ENCODE measurements at regions not wholly inside any gene's neighbourhood (a gene's known extent, or its start where the extent isn't known, plus 50 kb on each side); places are given as distances from the start of the nearest gene placed in this dataset.
A peak's percentile ranks its signal among the peaks of the same experiment; 100 is the strongest.

DNA sequence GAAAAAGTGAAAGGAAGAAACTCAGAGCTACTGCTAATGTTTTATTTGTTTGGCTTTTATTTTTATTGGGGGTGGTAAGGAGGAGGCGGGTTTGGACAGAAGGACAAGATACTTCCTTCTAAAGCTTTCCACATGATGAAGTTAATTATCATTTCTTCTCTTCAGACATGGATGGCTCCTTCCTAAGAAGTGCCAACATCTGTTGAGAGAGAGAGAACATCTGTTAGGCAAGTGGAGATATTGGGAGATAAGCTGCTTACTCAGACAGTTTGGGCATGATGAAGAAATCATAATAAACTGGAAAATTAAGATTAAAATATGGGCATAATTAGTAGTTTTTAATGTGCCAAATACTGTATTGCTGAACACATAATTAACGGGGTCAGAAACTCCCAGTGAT lies 535.7 kb upstream of the INTU start:
- Histone ChIP-seq H3K27me3 (ENCODE audit: low read depth) (no peaks in the 10 kb centered on the region), H3K9me3 (no peaks in the 10 kb centered on the region), H3K4me1 (no peaks in the 10 kb centered on the region), H3K4me3 (no peak overlapping the region), H3K36me3 (replicated peaks) (no peaks in the 10 kb centered on the region)
- no peak for DNase-seq (ENCODE audit: low spot score in 2 of 2)
- in situ Hi-C loops (cut with MboI; ENCODE audit: low sequenced_read_pairs) = no loop called here

DNA sequence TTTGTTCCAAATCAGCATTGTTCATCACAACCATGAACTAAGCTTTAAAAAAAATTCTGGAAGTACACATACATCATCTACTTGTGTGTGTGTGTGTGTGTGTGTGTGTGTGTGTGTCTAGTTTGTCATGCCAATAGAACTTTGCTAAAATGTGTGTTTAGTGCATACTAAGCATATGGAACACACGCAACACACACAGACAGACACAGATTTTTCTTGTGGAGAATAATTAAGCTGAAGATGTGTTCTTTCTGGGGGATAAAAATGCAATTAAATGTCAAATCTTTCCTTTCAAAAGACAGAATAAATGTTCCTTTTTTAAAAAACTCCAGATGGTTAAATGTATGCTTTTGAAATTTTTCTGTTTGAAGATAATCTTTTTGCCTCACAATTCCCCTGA lies 530.4 kb upstream of the INTU start:
- H3K27me3 ChIP-seq (ENCODE audit: low read depth) = no peaks in the 10 kb centered on the region
- H3K36me3 ChIP-seq (replicated peaks) = no peaks in the 10 kb centered on the region
- no peaks in the 10 kb centered on the region for H3K9me3 ChIP-seq
- H3K4me1 ChIP-seq = no peaks in the 10 kb centered on the region
- no peak overlapping the region for H3K4me3 ChIP-seq
- DNase-seq (ENCODE audit: low spot score in 2 of 2) = no peak
- in situ Hi-C loops (cut with MboI; ENCODE audit: low sequenced_read_pairs) = no loop called here

- H3K27me3 ChIP-seq (ENCODE audit: low read depth) = no peaks in the 10 kb centered on the region
- no peaks in the 10 kb centered on the region for H3K4me1 ChIP-seq
- in situ Hi-C loops (cut with MboI; ENCODE audit: low sequenced_read_pairs) = no loop called here
- no peaks in the 10 kb centered on the region for H3K36me3 ChIP-seq (replicated peaks)
- H3K4me3 ChIP-seq = no peak overlapping the region
- no peak for DNase-seq (ENCODE audit: low spot score in 2 of 2)
- no peaks in the 10 kb centered on the region for H3K9me3 ChIP-seq
Observed at GRCh38 chr4:127103681-127104115, 529.1 kb upstream of the INTU start.

DNA sequence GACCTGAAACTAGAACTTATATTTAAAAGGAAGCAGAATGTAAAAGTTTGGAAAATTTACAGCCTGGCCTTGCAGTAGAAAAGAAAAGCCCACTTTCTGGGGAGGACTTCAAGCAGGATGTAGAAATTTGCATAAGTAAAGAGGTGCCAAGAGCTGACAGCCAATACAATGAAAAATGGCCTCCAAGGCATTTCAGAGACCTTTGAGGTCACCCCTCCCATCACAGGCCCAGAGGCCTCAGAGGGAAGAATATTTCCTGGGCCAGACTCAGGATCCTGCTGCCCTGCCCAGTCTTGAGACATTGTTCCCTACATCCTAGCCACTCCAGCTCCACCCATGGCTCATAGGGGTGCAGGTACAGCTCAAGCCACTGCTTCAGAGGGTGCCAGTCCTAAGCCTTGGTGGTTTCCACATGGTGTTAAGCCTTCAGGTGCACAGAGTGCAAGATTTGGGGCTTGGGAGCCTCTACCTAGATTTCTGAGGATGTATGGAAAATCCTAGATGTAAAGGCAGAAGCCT lies 518.9 kb upstream of the INTU start:
- DNase-seq (ENCODE audit: low spot score in 2 of 2) = no peak
- Histone ChIP-seq H3K27me3 (ENCODE audit: low read depth) (no peaks in the 10 kb centered on the region), H3K36me3 (replicated peaks) (no peaks in the 10 kb centered on the region), H3K9me3 (peaks cover 3% of the 10 kb centered on the region), H3K4me1 (peaks cover 7% of the 10 kb centered on the region), H3K4me3 (no peak overlapping the region)
- in situ Hi-C loops (cut with MboI; ENCODE audit: low sequenced_read_pairs) = no loop called here

- Histone ChIP-seq H3K4me1 (peaks cover 10% of the 10 kb centered on the region), H3K36me3 (replicated peaks) (no peaks in the 10 kb centered on the region), H3K27me3 (ENCODE audit: low read depth) (no peaks in the 10 kb centered on the region), H3K4me3 (no peak overlapping the region), H3K9me3 (no peaks in the 10 kb centered on the region)
- DNase-seq (ENCODE audit: low spot score in 2 of 2) = peak in 1 of 2 experiments; percentile 8
- in situ Hi-C loops (cut with MboI; ENCODE audit: low sequenced_read_pairs) = no loop called here
Observed at GRCh38 chr4:127118681-127119080, 514.1 kb upstream of the INTU start.

- H3K27me3 ChIP-seq (ENCODE audit: low read depth) = no peaks in the 10 kb centered on the region
- in situ Hi-C loops (cut with MboI; ENCODE audit: low sequenced_read_pairs) = no loop called here
Observed at GRCh38 chr4:127120441-127121090, 512.2 kb upstream of the INTU start.

GRCh38 chr4:127124919-127125318 lies 507.8 kb upstream of the INTU start:
- DNase-seq (ENCODE audit: low spot score in 2 of 2) = peak; percentile 13 to 52
- Histone ChIP-seq H3K4me3 (no peak overlapping the region), H3K9me3 (no peaks in the 10 kb centered on the region), H3K27me3 (ENCODE audit: low read depth) (no peaks in the 10 kb centered on the region), H3K4me1 (peaks cover 10% of the 10 kb centered on the region), H3K36me3 (replicated peaks) (no peaks in the 10 kb centered on the region)
- in situ Hi-C loops (cut with MboI; ENCODE audit: low sequenced_read_pairs) = no loop called here

More at GRCh38 chr4:127120441-127121090, 512.2 kb upstream of the INTU start:
- Histone ChIP-seq H3K4me1 (peaks cover 20% of the 10 kb centered on the region), H3K9me3 (no peaks in the 10 kb centered on the region), H3K4me3 (no peak overlapping the region), H3K36me3 (replicated peaks) (no peaks in the 10 kb centered on the region)
- DNase-seq (ENCODE audit: low spot score in 2 of 2) = no peak

GRCh38 chr4:127126718-127127117 lies 506.0 kb upstream of the INTU start:
- Histone ChIP-seq H3K27me3 (ENCODE audit: low read depth) (no peaks in the 10 kb centered on the region), H3K4me1 (peaks cover 10% of the 10 kb centered on the region), H3K4me3 (no peak overlapping the region), H3K9me3 (no peaks in the 10 kb centered on the region), H3K36me3 (replicated peaks) (no peaks in the 10 kb centered on the region)
- DNase-seq (ENCODE audit: low spot score in 2 of 2) = no peak
- in situ Hi-C loops (cut with MboI; ENCODE audit: low sequenced_read_pairs) = no loop called here

- no peak overlapping the region for H3K4me3 ChIP-seq
- no peaks in the 10 kb centered on the region for H3K4me1 ChIP-seq
- no peaks in the 10 kb centered on the region for H3K27me3 ChIP-seq (ENCODE audit: low read depth)
- DNase-seq (ENCODE audit: low spot score in 2 of 2) = no peak
- in situ Hi-C loops (cut with MboI; ENCODE audit: low sequenced_read_pairs) = no loop called here
- H3K36me3 ChIP-seq (replicated peaks) = no peaks in the 10 kb centered on the region
- H3K9me3 ChIP-seq = no peaks in the 10 kb centered on the region
Observed at GRCh38 chr4:127131527-127131926, 501.2 kb upstream of the INTU start.

GRCh38 chr4:127134490-127134889 lies 498.3 kb upstream of the INTU start:
- H3K9me3 ChIP-seq = no peaks in the 10 kb centered on the region
- no peaks in the 10 kb centered on the region for H3K36me3 ChIP-seq (replicated peaks)
- H3K4me1 ChIP-seq = no peaks in the 10 kb centered on the region
- DNase-seq (ENCODE audit: low spot score in 2 of 2) = no peak
- H3K27me3 ChIP-seq (ENCODE audit: low read depth) = no peaks in the 10 kb centered on the region
- no peak overlapping the region for H3K4me3 ChIP-seq
- in situ Hi-C loops (cut with MboI; ENCODE audit: low sequenced_read_pairs) = no loop called here

GRCh38 chr4:127138586-127138985 lies 494.2 kb upstream of the INTU start:
- Histone ChIP-seq H3K9me3 (no peaks in the 10 kb centered on the region), H3K36me3 (replicated peaks) (no peaks in the 10 kb centered on the region), H3K27me3 (ENCODE audit: low read depth) (no peaks in the 10 kb centered on the region), H3K4me3 (no peak overlapping the region), H3K4me1 (no peaks in the 10 kb centered on the region)
- DNase-seq (ENCODE audit: low spot score in 2 of 2) = no peak
- in situ Hi-C loops (cut with MboI; ENCODE audit: low sequenced_read_pairs) = no loop called here

- no peak for DNase-seq (ENCODE audit: low spot score in 2 of 2)
- H3K27me3 ChIP-seq (ENCODE audit: low read depth) = no peaks in the 10 kb centered on the region
- no peaks in the 10 kb centered on the region for H3K36me3 ChIP-seq (replicated peaks)
- no peak overlapping the region for H3K4me3 ChIP-seq
- no peaks in the 10 kb centered on the region for H3K9me3 ChIP-seq
- H3K4me1 ChIP-seq = no peaks in the 10 kb centered on the region
- in situ Hi-C loops (cut with MboI; ENCODE audit: low sequenced_read_pairs) = no loop called here
Observed at GRCh38 chr4:127139788-127140286, 492.9 kb upstream of the INTU start.

DNA sequence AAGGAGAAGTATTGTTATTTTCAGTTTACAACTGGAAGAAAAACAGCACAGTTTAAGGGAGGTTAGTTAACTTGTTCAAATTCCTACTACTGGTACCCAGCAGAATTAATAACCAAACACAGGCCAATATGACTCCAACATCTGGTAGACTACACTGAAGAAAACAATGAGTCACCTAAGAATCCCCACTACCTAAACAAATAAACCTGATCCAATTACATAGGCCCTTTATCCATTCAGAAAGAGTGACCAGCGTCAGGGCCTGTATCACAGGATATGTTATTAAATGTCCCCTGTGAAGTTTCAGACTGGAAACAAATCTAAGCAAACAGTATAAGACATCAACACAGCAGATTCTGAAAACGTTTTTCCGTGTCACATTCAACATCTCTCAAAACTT lies 492.5 kb upstream of the INTU start:
- H3K27me3 ChIP-seq (ENCODE audit: low read depth) = no peaks in the 10 kb centered on the region
- H3K4me3 ChIP-seq = no peak overlapping the region
- no peaks in the 10 kb centered on the region for H3K9me3 ChIP-seq
- H3K36me3 ChIP-seq (replicated peaks) = no peaks in the 10 kb centered on the region
- H3K4me1 ChIP-seq = no peaks in the 10 kb centered on the region
- in situ Hi-C loops (cut with MboI; ENCODE audit: low sequenced_read_pairs) = no loop called here
- DNase-seq (ENCODE audit: low spot score in 2 of 2) = no peak

GRCh38 chr4:127141856-127142255 lies 490.9 kb upstream of the INTU start:
- no peak overlapping the region for H3K4me3 ChIP-seq
- no peak for DNase-seq (ENCODE audit: low spot score in 2 of 2)

More at GRCh38 chr4:127141856-127142255, 490.9 kb upstream of the INTU start:
- Histone ChIP-seq H3K27me3 (ENCODE audit: low read depth) (no peaks in the 10 kb centered on the region), H3K9me3 (no peaks in the 10 kb centered on the region), H3K4me1 (no peaks in the 10 kb centered on the region), H3K36me3 (replicated peaks) (no peaks in the 10 kb centered on the region)
- in situ Hi-C loops (cut with MboI; ENCODE audit: low sequenced_read_pairs) = no loop called here
